NOMO-1 treated with DMSO at 0.1 percent for 48 hours (cell line): ENCODE measurements at regions not wholly inside any gene's neighbourhood (a gene's known extent, or its start where the extent isn't known, plus 50 kb on each side); places are given as distances from the start of the nearest gene placed in this dataset.

Experiments used
- DNase-seq: peaks from one replicate; lab custom pipeline; 2025; ENCODE audit not compliant: unreplicated experiment; lab: John Stamatoyannopoulos, UW

DNA sequence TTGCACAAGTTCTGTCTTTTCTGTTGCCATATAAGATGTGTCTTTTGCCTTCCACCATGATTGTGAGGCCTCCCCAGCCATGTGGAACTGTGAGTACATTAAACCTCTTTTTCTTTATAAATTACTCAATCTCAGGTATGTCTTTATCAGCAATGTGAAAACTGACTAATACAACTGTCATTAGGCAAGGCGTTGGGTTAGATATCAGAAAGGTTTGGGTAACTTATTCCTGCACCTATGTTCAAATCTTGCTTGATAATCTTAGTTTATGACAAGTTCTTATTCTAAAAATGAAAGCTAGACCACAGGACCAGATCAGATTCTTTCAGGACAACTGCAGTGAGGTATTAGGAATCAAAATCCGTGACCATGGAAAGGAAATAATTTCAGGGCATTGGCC is 160.6 kb upstream of the BDNF start:
- no peak for DNase-seq

DNA sequence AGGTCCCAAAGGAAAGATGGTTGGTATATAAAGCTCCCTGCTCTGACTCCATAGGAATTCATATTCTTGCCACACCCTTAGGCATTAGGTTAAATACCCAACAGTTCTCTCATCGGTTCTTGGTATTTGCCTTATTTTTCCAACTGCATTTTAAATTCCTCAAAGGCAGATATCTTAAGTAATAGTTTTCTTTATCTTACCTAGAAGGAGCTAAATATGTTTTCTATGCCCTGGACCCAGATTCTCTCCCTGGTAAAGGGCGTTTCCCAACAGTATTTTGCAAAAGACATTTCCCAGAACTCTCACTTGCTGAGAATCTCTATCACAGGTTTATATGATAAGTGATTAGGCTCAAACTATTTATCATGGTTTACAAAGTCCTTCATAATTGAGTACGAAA is 158.6 kb upstream of the BDNF start:
- DNase-seq = no peak

DNA sequence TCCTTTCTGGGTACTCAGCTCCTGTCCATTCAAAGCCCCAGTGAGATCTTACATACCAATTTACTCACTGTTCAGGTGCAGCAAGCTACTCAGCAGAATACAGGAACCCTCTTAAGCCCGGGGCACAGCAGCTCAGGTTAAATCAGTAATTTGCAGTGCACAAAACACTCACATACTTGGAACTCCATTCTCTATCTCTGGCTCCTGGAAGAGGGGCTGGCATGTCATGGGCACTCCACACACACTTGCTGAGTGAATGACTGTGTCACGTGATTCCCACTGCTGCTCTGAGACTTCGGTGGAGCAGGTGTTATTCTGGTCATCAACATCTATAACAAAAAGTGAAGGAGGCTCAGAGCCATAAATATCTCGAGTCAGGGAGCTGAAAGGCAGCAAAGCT is 157.3 kb upstream of the BDNF start:
- DNase-seq = no peak

DNA sequence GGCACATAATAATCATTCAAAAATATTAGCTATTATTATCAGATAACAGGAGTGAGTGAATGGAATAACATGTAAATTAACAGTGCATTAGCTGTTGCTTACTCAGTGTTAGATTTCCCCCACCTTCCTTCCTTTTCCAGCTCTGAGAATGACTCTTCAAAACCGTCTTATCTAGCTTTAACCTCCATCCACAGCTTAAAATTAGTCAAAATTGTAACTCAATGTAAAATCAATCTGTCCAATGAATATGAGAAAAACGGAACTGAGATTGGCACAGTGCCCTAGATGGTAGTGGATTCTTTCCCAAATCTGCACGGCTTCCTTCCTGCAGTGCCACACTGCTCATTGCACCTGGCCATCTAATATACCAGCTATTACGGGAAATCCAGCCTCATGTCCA is 156.8 kb upstream of the BDNF start:
- DNase-seq = peak; percentile 70

DNA sequence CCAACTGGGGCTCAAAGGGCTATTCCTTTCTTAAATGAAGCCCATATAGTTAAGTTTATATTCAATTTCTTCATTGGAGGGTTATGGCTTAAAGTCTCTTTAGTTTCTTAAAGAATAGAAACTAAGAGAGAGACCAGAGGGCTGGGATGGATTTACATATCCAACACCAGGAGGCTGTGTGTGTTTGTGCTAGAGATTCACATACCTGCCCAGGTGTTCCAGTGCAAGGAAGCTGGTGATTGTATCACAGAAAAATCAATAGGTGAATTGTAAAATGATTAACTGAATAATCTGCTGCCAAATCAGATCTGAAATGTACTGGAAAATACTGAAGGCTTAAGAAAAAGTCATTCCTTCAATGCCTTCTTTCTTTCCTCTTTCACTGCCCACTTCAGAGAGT is 148.2 kb upstream of the BDNF start:
- no peak for DNase-seq

DNA sequence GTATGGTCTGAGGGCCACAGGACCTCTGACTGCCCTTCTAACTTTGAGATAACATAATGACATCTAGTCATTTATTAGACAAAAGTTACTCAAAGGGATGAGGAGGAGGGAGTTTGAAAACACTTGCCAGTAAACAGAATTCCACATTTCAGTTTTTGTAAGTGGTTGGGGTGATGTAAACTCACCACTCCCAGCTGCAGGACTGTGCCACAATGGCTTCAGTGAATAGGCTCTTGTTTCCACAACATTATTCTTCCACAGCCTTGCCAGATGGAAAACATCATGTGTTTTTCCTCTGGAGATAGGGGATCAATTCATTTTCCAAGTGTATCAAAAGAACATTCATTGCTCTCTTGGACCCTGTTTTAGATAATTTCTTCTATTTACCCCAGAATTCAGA is 147.2 kb upstream of the BDNF start:
- no peak for DNase-seq

DNA sequence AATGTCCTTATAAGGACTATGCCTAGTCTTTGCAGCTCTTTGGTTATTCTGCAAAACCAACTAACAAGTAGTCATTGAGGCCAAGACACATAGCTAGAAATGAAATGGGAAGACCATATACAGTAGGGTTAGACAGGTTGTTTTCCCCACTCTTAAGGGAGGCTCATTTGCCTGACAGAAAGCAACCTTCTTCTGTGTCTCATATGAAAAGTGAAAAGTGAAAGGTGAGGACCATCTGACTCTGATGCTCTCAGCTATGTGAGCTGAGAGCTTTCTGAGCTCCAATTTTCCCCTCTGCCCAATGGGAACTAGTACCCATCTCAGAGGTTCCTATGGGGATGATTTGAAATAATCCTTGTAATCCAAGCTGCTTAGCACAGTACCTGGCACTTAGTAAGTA is 142.0 kb upstream of the BDNF start:
- DNase-seq = no peak

DNA sequence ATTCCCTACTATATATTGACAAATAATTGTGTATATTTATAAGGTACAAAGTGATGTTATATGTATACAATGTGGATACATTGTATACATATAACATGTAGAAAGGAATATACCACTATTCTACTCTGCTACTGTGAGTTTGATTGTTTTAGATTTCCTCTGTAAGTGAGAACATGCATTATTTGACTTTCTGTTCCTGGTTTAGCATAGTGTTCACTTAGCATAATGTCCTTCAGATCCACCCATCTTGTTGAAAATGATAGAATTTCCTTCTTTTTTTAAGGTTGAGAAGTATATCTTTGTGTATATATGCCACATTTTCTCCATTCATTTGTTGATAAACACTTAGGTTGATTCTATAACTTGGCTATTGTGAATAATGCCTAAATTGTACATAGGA is 140.8 kb upstream of the BDNF start:
- no peak for DNase-seq

DNA sequence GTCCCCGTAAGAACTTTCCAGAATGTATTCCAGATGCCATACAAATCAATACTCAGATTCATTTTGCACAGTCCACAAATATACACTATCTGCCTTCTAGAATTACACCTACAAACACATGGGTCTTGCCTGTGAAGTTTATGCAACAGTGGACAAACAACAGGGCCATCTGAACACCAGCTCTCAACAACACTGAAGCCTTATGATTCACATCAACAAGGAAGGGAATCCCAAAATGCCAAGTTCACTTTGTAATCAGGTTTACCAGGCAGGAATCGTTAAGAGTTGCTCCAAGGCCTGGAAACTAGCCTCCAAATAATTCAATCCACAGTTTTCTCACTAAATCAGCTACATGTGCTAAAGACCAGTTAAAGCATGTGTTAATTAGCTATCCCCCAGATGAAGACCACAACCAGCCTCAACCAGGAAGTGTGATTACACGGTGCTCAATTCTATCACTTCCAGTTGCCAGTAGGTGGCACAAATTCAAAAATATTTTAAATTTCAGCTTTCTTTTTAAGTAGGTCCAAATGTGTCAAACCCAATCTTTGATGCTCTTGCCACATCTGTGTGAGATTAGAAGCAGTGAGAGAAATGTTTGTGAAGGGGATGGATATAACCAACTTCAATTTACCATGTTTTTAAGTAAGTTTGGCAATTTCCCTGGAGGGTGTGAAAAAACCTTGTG is 139.1 kb upstream of the BDNF start:
- DNase-seq = peak; percentile 32

DNA sequence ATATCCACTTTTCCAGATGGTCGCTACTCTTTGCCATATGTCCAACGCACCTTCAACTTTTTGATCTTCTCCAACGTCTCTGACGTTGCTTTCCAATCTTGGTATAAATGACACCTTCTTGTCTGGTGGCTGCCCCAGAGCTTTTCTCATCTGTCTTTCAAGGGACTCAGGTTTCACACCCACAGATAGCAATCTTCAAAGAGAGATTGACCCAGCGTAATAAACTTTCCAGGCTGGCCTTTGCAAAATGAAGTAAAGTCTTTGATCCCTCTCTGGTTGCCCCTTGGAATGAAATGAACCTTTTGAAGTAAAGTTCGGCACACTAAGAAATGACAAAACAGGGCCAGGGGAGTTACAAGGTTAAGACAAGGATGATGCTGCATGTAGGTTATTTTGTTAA is 138.4 kb upstream of the BDNF start:
- DNase-seq = no peak

DNA sequence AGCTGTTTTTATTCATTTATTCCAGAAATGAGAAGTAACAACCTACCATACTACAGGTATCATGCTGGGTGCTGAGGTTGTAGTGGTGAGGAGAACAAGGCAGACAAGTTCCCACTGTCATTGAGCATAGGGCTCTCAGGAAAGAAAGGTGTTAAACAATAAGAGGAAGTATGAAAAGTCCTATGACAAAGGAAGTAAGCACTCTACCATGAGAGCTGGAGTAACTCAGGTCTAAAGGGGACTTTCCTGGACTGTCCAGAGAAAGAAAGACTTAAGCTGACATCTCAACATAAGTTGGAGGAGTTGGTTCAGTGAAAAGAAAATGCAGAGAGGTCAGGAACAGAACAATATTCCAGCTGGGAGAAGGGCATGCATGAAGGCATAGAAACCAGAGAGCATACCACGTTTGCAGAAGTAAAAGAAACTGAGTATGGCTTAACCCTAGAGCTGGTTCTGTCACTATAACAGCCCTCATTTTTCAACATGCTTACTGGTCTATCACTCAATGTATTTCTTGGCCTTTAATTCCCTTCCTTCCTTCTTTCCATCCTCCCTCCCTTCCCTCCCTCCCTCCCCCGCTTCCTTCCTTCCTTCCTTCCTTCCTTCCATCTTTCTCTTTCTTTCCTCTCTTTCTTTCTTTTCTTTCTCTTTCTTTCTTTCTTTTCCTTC is 137.8 kb upstream of the BDNF start:
- DNase-seq = peak; percentile 67

DNA sequence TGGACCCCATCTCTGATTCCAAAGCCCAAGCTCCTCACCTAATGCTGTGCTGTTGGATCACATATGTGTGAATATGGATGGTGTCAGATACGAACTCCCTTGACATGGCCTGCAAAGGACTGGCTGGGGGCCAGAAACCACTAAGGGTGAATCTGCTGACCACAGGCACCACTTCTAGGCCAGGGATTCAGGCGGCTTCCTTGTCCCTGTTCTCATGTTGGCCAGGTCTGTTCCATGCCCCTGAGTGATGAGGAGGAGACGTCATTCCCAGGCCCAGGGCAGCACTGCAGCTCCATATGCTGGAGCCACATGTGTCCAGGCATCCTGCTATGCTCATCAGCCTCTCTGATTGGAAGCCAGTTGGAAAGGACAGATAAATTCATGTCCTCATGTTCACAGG is 130.0 kb upstream of the BDNF start:
- no peak for DNase-seq

DNA sequence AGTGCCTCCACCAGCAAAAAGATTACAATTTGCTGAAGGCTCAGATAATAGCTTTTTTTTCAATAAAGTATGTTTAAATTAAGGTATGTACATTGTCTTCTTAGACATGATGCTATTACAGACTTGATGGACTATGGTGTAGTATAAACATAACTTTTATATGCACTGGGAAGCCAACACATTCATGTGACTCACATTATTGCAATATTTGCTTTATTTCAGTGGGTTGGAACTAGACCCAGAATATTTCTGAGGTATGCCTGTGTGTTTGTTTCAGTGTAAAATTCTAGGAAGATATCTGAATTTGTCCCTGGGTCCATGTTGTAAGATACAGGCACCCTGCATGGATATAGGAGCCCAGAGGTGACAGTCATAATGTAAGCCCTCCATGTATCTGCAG is 120.0 kb upstream of the BDNF start:
- DNase-seq = no peak

DNA sequence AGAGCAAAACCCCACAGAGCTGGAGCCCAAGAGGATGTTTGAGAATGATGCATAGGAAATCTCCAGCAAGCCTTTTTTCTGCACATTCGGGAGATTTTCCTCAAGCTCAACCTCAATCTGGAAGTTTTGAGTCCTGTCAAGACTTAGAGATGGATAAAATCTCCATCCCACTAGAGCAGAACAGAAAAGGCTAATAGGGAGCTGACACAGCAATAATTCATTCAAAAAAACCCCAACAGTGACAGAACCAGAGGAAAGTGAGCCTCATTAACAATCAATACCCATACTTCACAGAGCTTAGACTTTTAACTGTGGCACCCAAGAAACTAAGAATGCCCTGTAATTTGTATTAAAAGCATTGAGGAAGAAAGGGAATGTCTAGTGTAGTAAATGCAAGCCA is 115.9 kb upstream of the BDNF start:
- no peak for DNase-seq

DNA sequence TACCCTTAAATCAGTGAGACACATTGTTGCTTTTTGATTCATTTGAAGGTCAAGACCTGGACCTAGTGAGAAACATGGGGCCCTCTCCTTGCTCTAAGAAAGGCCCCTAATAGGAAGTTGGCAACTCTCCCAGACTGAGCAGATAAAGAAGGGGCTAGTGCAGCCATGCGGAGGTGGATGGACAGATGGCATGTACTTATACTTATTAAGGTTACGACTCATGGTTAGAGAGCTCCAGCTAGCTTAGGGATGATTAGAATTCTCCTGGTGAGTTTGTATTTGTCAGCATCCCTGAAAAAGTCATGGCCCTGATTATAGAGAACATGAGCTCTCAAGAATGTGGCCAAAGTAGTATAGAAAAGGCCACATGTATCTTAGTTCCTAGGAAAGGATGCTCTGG is 112.1 kb upstream of the BDNF start:
- DNase-seq = no peak

DNA sequence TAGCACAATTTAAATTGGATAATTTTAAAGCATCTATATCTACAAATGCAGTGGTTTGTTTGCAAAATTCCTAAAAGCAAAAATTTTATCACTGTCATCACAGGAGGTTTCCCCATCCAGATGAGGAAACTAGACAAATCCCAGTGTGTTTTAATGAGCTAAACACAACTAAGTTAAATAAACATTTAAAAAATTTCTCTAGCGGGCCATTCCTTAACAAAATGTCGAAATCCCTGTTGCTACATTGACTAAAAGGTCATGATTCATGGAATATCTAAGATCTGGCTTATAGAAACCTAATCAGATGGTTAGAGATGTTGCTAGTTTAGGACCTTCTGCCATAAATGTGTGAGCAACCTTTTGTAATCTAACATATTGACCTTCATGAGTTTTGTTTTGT is 107.3 kb upstream of the BDNF start:
- DNase-seq = no peak

DNA sequence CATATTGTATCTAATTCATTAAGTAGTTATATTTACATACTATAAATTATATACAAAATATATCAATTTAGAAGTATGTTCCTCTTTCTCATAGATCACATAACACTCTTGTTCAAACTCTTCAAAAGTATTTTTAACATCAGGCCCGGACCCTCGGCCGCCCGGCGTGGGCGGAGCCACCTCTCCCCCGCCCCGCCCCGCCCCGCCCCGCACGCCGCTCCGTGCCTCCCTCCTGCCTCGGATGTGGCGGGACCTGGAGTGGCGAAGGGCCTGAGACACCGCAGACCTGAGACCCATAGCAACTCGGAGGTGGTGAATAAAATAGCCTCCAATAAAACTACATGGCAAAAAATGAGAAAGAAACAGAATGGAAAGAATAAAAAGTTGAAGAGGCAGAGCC is 105.9 kb upstream of the BDNF start:
- DNase-seq = no peak

DNA sequence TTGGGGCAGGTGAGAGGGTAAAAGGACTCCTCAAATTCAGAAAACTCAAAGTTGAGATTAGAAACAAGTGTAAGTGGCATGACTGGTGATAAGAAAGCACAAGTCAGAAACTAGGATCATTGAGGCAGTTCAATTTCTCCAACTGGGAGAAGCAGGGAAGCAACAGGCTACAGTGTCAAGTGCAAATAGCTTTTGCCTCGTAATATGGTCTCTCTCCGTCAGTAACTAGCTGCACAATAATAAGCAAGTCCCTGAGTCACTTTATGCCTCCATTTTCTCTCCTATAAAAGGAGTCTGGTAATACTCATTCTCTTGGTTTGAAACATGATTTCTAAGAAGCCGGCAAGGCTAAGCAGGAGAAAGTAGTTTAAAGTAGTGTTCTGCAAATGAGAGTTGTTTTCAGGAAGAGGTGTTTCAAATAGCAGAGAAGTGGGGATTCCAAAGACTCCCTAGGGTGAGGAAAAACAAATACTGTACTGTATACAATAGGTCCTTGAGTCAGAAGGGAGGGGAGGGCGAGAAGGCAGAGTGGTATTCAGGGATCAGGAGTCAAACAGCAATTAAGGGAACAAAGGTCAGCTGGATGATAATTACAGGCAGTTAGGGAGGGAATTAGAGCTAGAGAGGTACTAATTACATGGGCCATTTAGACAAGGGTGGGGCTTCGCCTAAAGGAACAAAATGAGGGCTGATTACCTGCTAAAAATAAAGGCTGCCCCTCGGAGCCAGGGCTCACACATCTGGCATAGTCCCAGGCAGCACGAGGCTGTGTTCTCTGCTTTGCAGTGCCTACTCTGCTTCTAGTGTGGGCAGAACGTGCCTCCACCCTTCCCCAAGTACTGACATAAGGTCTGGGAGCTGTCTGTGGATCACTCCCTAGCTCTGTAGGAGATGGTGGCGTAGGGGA is 96.0 kb upstream of the BDNF start:
- DNase-seq = no peak

DNA sequence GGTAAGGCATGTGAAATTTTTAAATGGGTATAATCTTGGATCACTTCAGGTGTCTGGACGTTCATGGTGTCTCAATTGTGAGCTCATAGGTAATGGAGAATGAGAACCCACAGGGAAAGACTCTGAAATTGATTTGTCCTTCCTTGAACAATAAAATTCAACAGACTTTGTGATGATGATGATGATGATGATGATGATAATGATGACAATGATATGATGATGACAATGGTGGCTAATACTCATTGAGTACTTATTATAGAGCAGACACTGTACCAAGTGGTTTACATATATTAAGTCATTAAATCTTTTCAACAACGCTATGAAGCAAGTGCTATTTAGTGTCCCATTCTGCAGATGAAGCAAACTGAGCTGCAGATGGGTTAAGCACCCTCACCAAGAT is 86.6 kb upstream of the BDNF start:
- DNase-seq = no peak

DNA sequence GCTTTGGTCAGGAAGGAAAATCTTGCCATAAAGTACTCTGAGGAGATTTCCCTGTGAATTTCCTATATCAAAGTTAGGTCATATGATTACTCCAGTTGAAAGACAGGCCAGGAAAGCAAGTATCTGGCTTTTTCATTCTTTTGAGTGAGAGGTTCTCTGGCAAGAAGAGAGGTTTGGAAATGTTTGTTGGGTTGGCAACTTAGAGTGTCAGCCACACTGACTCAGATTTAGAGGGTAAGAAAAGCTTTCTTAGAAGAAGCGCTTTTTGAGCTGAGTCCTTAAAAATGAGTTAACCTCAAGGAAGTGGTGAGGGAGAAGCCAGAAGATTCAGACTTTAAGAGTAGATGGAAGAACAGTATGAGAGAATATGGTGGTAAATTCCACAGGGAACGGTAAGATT is 86.1 kb upstream of the BDNF start:
- DNase-seq = no peak

DNA sequence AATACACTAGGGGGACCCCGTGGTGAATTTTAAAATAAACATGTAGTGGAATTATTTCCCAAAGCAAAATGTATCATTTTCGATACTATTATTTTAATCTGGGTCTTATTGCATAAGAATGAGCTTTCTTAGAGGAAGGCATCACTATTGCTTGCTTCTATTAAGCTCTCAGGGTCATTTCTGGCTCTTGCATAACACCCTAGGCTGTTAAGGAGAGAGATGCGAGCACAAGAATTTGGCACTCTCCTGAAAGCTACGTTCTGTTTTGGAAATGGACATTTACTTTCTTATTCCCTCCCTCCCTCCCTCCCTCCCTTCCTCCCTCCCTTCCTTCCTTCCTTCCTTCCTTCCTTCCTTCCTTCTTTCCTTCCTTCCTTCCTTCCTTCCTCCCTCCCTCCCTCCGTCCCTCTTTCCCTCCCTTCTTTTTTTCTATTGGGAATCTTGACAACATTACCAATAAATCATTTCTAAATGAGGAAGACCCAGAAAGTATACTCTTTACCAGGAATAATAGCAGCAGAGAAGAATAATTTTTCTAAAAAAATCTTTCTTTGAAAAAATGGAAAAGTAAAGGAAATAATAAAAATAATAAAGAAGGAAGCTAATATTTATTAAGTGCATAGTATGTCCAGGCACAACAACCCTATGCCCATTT is 83.6 kb upstream of the BDNF start:
- DNase-seq = peak; percentile 6

DNA sequence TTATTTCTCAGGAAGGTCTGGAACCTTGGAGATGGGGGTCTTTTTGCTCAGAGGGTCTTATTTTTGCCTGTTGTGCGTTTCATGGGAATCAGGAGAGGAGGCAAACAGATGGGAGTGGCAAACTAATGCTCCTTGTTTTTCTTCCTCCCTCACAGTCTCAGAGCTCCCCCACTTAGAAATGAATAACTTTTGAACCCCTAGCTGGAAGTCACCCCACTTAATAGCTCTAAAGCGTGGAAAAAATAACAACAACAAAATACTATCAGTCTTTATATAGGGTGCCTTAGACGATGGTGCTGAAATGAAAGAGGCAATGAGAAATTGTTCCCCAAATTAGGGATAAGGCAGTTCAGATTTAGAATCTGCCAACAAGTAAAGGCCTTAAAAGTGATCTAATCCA is 76.8 kb upstream of the BDNF start:
- no peak for DNase-seq
